ENCODE measurements at regions not wholly inside any gene's neighbourhood (a gene's known extent, or its start where the extent isn't known, plus 50 kb on each side); places are given as distances from the start of the nearest gene placed in this dataset.
"Not testable (repeated sequence)": the region's sequence is repeated elsewhere in the genome, so short reads cannot be mapped to it uniquely, and the experiment has no call there.

- Mint-ChIP-seq H3K27ac (no peak overlapping the region), H3K4me1 (ENCODE audit: low read depth) (no peaks in the 10 kb centered on the region), H3K4me3 (no peak overlapping the region), H3K9me3 (peaks cover 1% of the 10 kb centered on the region), H3K36me3 (ENCODE audit: low read depth) (no peaks in the 10 kb centered on the region), H3K27me3 (peaks cover 3% of the 10 kb centered on the region)
- DNase-seq = no peak
Measured at GRCh38 chr6:80504882-80505281, 398.4 kb downstream of the BCKDHB start.

- H3K9me3 Mint-ChIP-seq = peaks cover 1% of the 10 kb centered on the region
- no peak overlapping the region for H3K4me3 Mint-ChIP-seq
- no peak overlapping the region for H3K27ac Mint-ChIP-seq
- no peaks in the 10 kb centered on the region for H3K36me3 Mint-ChIP-seq (ENCODE audit: low read depth)
- H3K4me1 Mint-ChIP-seq (ENCODE audit: low read depth) = no peaks in the 10 kb centered on the region
- no peak for DNase-seq
- H3K27me3 Mint-ChIP-seq = peaks cover 12% of the 10 kb centered on the region
Measured at GRCh38 chr6:80503660-80504059, 397.2 kb downstream of the BCKDHB start.

GRCh38 chr6:80502871-80503270 is 396.4 kb downstream of the BCKDHB start:
- H3K36me3 Mint-ChIP-seq (ENCODE audit: low read depth) = no peaks in the 10 kb centered on the region
- H3K9me3 Mint-ChIP-seq = peaks cover 1% of the 10 kb centered on the region
- no peak for DNase-seq
- H3K4me3 Mint-ChIP-seq = no peak overlapping the region
- peaks cover 19% of the 10 kb centered on the region for H3K27me3 Mint-ChIP-seq
- no peak overlapping the region for H3K27ac Mint-ChIP-seq
- no peaks in the 10 kb centered on the region for H3K4me1 Mint-ChIP-seq (ENCODE audit: low read depth)

- DNase-seq = no peak
- H3K27me3 Mint-ChIP-seq = peaks cover 19% of the 10 kb centered on the region
- H3K4me1 Mint-ChIP-seq (ENCODE audit: low read depth) = no peaks in the 10 kb centered on the region
- H3K4me3 Mint-ChIP-seq = no peak overlapping the region
- no peaks in the 10 kb centered on the region for H3K36me3 Mint-ChIP-seq (ENCODE audit: low read depth)
- H3K9me3 Mint-ChIP-seq = peaks cover 1% of the 10 kb centered on the region
- no peak overlapping the region for H3K27ac Mint-ChIP-seq
Measured at GRCh38 chr6:80501636-80502035, 395.2 kb downstream of the BCKDHB start.

- H3K27ac Mint-ChIP-seq; H3K9me3 Mint-ChIP-seq; H3K36me3 Mint-ChIP-seq (ENCODE audit: low read depth); H3K4me3 Mint-ChIP-seq; DNase-seq; H3K4me1 Mint-ChIP-seq (ENCODE audit: low read depth): not testable (repeated sequence)
- H3K27me3 Mint-ChIP-seq = peaks cover 19% of the 10 kb centered on the region
Measured at GRCh38 chr6:80497696-80498486, 391.4 kb downstream of the BCKDHB start.

GRCh38 chr6:80489911-80490635 is 383.6 kb downstream of the BCKDHB start:
- Mint-ChIP-seq H3K4me1 (ENCODE audit: low read depth) (no peaks in the 10 kb centered on the region), H3K27me3 (no peaks in the 10 kb centered on the region), H3K36me3 (ENCODE audit: low read depth) (no peaks in the 10 kb centered on the region), H3K4me3 (no peak overlapping the region), H3K9me3 (no peaks in the 10 kb centered on the region), H3K27ac (no peak overlapping the region)
- DNase-seq = no peak

- Mint-ChIP-seq H3K9me3 (no peaks in the 10 kb centered on the region), H3K36me3 (ENCODE audit: low read depth) (no peaks in the 10 kb centered on the region), H3K27ac (no peak overlapping the region), H3K4me1 (ENCODE audit: low read depth) (no peaks in the 10 kb centered on the region), H3K4me3 (no peak overlapping the region), H3K27me3 (no peaks in the 10 kb centered on the region)
- DNase-seq = no peak
Measured at GRCh38 chr6:80488190-80488589, 381.7 kb downstream of the BCKDHB start.

GRCh38 chr6:80485494-80485893 is 379.0 kb downstream of the BCKDHB start:
- not testable (repeated sequence) for H3K4me3 Mint-ChIP-seq; H3K9me3 Mint-ChIP-seq; DNase-seq; H3K27ac Mint-ChIP-seq; H3K36me3 Mint-ChIP-seq (ENCODE audit: low read depth); H3K27me3 Mint-ChIP-seq; H3K4me1 Mint-ChIP-seq (ENCODE audit: low read depth)

GRCh38 chr6:80482056-80482455 is 375.6 kb downstream of the BCKDHB start:
- H3K36me3 Mint-ChIP-seq (ENCODE audit: low read depth) = no peaks in the 10 kb centered on the region
- no peaks in the 10 kb centered on the region for H3K4me1 Mint-ChIP-seq (ENCODE audit: low read depth)
- no peak for DNase-seq
- no peaks in the 10 kb centered on the region for H3K9me3 Mint-ChIP-seq
- no peak overlapping the region for H3K27ac Mint-ChIP-seq
- H3K4me3 Mint-ChIP-seq = no peak overlapping the region
- peaks cover 5% of the 10 kb centered on the region for H3K27me3 Mint-ChIP-seq

GRCh38 chr6:80480421-80481157 is 374.1 kb downstream of the BCKDHB start:
- no peaks in the 10 kb centered on the region for H3K9me3 Mint-ChIP-seq
- no peak overlapping the region for H3K27ac Mint-ChIP-seq

GRCh38 chr6:80478030-80478429 is 371.6 kb downstream of the BCKDHB start:
- H3K36me3 Mint-ChIP-seq (ENCODE audit: low read depth) = no peaks in the 10 kb centered on the region
- no peak overlapping the region for H3K27ac Mint-ChIP-seq
- no peak overlapping the region for H3K4me3 Mint-ChIP-seq
- H3K27me3 Mint-ChIP-seq = peaks cover 5% of the 10 kb centered on the region
- H3K4me1 Mint-ChIP-seq (ENCODE audit: low read depth) = no peaks in the 10 kb centered on the region
- H3K9me3 Mint-ChIP-seq = no peaks in the 10 kb centered on the region
- no peak for DNase-seq

More at GRCh38 chr6:80480421-80481157, 374.1 kb downstream of the BCKDHB start:
- peaks cover 5% of the 10 kb centered on the region for H3K27me3 Mint-ChIP-seq
- H3K36me3 Mint-ChIP-seq (ENCODE audit: low read depth) = no peaks in the 10 kb centered on the region
- H3K4me3 Mint-ChIP-seq = no peak overlapping the region
- H3K4me1 Mint-ChIP-seq (ENCODE audit: low read depth) = no peaks in the 10 kb centered on the region
- DNase-seq = no peak

- Mint-ChIP-seq H3K9me3 (no peaks in the 10 kb centered on the region), H3K36me3 (ENCODE audit: low read depth) (no peaks in the 10 kb centered on the region), H3K4me3 (no peak overlapping the region), H3K27ac (no peak overlapping the region), H3K27me3 (peaks cover 5% of the 10 kb centered on the region), H3K4me1 (ENCODE audit: low read depth) (no peaks in the 10 kb centered on the region)
- no peak for DNase-seq
Measured at GRCh38 chr6:80477591-80477990, 371.1 kb downstream of the BCKDHB start.

- Mint-ChIP-seq H3K27me3 (no peaks in the 10 kb centered on the region), H3K4me3 (no peak overlapping the region), H3K4me1 (ENCODE audit: low read depth) (no peaks in the 10 kb centered on the region), H3K9me3 (no peaks in the 10 kb centered on the region), H3K27ac (no peak overlapping the region), H3K36me3 (ENCODE audit: low read depth) (no peaks in the 10 kb centered on the region)
- no peak for DNase-seq
Measured at GRCh38 chr6:80472271-80472670, 365.8 kb downstream of the BCKDHB start.

GRCh38 chr6:80469977-80470376 is 363.5 kb downstream of the BCKDHB start:
- H3K36me3 Mint-ChIP-seq (ENCODE audit: low read depth) = no peaks in the 10 kb centered on the region
- H3K4me1 Mint-ChIP-seq (ENCODE audit: low read depth) = no peaks in the 10 kb centered on the region
- no peak for DNase-seq
- no peak overlapping the region for H3K27ac Mint-ChIP-seq
- H3K27me3 Mint-ChIP-seq = no peaks in the 10 kb centered on the region
- H3K9me3 Mint-ChIP-seq = no peaks in the 10 kb centered on the region
- no peak overlapping the region for H3K4me3 Mint-ChIP-seq

- H3K27ac Mint-ChIP-seq = no peak overlapping the region
- H3K4me3 Mint-ChIP-seq = no peak overlapping the region
- H3K36me3 Mint-ChIP-seq (ENCODE audit: low read depth) = no peaks in the 10 kb centered on the region
- H3K4me1 Mint-ChIP-seq (ENCODE audit: low read depth) = no peaks in the 10 kb centered on the region
- no peaks in the 10 kb centered on the region for H3K9me3 Mint-ChIP-seq
- no peak for DNase-seq
- no peaks in the 10 kb centered on the region for H3K27me3 Mint-ChIP-seq
Measured at GRCh38 chr6:80468398-80468797, 361.9 kb downstream of the BCKDHB start.

All from activated T-cell treated with anti-CD3 and anti-CD28 coated beads, Interleukin-2, amount 50 U/mL, for 24 hours (primary cell).